Stomach (tissue), 4 donors: ENCODE measurements at regions not wholly inside any gene's neighbourhood (a gene's known extent, or its start where the extent isn't known, plus 50 kb on each side); places are given as distances from the start of the nearest gene placed in this dataset.

ENCODE experiments used
- EP300 ChIP-seq: sonication (generic); formaldehyde crosslinking; IDR thresholded peaks from one replicate; pipeline ENCODE4 v1.6.1; 2017; ENCODE audit warnings: antibody characterized with exemption
- POLR2AphosphoS5 ChIP-seq, 3 donors: sonication (generic); formaldehyde crosslinking; IDR thresholded peaks; one replicate each; pipeline ENCODE4 v1.6.1; 2016; ENCODE audit warnings: antibody characterized with exemption in 3 of 3
- TF ChIP-seq, protein P1 (sequence below), 7 experiments: fragments of 450-650 bp in 4 of 7; fragments of 200-600 bp in 3 of 7; sonication (generic) in 3 of 7; IDR thresholded peaks; one replicate each; pipeline ENCODE4 v1.5.1; 2016 to 2019; ENCODE audit warnings: antibody characterized with exemption in 7 of 7, control low read depth in 2 of 7, mild to moderate bottlenecking in 1 of 7

DNA sequence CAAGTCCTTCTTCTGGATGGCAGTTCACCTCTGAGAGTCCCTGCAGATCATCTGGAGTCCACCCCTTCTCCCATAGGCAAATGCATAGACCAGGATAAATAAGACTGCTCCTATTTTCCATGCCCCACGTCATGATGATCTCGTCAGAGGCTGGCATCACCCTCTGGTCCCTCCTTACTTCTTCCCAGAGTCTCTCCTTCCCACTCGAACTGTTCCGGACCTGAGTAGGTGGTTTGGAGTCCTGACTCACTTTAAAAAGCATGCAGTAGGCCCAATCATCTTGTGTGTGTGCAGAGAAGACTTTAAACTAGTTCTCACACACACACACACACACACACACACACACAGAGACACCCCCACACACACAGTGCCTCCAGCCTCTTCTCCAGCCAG is 72.0 kb downstream of the SOX9 start:
- no peak for TF ChIP-seq POLR2AphosphoS5 (IDR thresholded peaks at IDR 0.05)
- TF ChIP-seq, protein P1, sequence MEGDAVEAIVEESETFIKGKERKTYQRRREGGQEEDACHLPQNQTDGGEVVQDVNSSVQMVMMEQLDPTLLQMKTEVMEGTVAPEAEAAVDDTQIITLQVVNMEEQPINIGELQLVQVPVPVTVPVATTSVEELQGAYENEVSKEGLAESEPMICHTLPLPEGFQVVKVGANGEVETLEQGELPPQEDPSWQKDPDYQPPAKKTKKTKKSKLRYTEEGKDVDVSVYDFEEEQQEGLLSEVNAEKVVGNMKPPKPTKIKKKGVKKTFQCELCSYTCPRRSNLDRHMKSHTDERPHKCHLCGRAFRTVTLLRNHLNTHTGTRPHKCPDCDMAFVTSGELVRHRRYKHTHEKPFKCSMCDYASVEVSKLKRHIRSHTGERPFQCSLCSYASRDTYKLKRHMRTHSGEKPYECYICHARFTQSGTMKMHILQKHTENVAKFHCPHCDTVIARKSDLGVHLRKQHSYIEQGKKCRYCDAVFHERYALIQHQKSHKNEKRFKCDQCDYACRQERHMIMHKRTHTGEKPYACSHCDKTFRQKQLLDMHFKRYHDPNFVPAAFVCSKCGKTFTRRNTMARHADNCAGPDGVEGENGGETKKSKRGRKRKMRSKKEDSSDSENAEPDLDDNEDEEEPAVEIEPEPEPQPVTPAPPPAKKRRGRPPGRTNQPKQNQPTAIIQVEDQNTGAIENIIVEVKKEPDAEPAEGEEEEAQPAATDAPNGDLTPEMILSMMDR (IDR thresholded peaks at IDR 0.05) = no peak
- TF ChIP-seq EP300 = no peak
